NOMO-1 treated with DMSO at 0.1 percent for 48 hours (cell line): ENCODE measurements at regions not wholly inside any gene's neighbourhood (a gene's known extent, or its start where the extent isn't known, plus 50 kb on each side); places are given as distances from the start of the nearest gene placed in this dataset.
"Not testable (repeated sequence)": the region's sequence is repeated elsewhere in the genome, so short reads cannot be mapped to it uniquely, and the experiment has no call there.

Source experiments
- DNase-seq: peaks from one replicate; lab custom pipeline; 2025; ENCODE audit not compliant: unreplicated experiment; lab: John Stamatoyannopoulos, UW

DNA sequence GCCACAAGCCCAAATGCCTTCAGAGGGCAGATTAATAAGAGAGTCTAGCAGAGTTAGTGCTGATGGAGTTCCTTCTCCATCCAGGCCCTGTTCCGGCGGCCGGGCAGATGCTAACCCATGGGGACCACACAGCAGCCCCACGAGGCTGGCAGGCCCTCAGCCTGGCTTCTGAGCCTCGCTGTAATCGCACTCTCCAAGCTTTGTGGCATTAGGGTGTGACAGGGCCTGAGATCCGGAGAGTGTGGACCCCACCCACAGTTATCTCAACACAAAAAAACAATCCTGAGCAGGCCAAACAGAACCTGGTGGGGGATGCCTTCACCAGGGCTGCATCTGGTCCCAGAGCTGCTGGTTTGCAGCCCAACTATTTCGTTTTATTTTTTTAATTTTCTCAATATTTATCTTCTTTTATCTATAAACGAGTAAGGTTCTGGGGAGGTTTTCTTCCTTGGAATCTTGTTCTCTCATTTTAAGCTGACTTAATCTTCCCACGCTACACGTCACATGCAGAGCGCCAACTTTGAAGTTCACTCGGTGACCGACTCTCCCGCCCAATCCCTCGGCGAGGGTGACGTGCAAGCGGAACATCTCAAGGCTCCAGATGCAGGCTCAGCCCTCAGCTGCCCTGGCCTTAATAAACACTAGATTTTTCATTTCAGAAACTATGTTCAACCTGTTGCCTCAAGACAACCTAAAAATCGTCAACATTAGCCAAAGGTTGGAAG, 372.4 kb downstream of the BCL2L11 start:
- not testable (repeated sequence) for DNase-seq

DNA sequence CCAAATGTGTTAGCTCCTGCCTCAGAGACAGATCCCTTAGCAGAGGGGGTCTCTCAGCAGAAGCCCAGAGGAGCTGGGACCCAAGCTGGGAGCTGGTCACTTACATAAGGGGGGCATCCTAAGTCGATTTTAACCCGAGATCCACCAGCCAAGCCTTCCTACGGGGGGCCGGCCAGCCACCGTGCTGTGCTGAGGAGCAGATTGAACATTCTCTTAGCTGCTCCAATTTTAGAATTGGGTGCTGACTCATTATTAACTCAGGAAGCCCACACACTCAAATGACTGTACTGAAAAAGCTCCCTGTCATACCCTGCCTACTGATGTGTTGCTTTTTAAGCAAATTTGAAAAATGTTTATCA, 373.0 kb downstream of the BCL2L11 start:
- not testable (repeated sequence) for DNase-seq

DNA sequence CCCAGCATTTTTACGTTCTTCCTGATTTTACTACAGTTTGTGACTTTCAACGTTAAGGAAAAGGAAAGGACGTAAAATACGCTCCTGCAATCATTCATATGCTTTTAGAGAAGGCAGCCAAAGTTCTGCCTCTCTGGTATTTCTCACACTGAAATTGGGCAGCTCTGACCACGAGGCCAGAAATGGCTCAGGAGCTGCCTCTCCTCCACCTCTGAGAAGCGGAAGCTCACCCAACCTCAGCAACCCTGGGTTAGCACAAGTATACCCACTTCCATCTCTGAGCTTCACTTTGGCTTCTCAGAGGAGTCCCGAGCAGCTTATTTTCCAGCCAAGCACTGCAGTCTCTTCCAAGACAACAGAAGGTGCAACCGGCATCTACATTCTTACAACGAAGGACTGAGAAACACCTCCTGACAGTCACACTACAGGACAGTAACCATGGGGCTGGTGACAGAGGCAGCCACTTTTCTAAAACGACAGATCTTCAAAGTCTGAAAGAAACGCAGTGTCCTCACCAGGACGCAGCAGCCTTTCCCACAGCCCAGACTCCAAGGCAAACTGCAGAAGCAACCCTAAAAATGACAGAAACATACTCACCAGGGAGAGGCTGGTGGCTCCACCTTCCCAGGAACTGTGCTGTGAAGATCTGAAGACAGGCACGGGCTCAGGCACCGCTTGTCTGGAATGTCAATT, 373.7 kb downstream of the BCL2L11 start:
- not testable (repeated sequence) for DNase-seq

- DNase-seq = not testable (repeated sequence)
Measured at GRCh38 chr2:111494981-111495315, 374.2 kb downstream of the BCL2L11 start.

GRCh38 chr2:111495636-111496035, 374.9 kb downstream of the BCL2L11 start:
- not testable (repeated sequence) for DNase-seq

DNA sequence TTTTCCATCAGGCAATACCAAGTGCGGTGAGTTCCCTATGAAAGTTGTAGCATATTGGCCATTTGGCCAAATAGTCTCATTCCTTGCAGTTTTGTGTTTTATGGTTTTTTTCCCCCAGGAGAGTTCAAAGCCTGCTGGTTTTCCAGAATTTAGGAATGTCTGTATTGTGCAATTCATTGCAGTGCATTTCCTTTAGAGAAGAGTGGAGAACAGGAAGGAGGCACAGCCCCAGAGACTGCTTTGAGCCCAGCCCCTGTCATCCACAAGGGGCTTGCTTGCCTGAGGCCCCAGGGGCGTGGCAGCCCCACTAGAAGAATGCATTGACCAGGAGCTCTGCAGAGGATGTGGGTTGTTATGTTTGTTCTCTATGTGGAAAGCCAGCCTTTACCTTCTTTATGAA, 375.5 kb downstream of the BCL2L11 start:
- DNase-seq = not testable (repeated sequence)

GRCh38 chr2:111496860-111497259, 376.1 kb downstream of the BCL2L11 start:
- not testable (repeated sequence) for DNase-seq

DNA sequence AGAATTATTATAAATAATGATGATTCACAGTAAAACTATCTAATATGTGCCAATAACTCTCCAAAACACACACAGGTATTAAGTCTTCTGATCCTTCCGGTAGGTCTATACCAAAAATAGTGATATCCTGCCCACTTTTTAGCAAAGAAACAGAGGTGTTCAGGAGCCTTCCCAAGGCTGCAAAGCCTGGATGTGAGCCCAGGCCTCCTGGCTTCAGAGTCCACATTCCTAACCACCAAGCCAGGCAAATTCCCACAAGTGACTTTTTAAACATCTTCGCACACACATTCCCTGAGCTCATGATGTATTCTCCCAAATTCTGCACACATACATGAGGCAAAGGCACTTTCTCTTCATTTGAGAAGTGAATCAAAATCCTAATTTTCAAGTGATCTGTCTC, 376.6 kb downstream of the BCL2L11 start:
- not testable (repeated sequence) for DNase-seq

DNA sequence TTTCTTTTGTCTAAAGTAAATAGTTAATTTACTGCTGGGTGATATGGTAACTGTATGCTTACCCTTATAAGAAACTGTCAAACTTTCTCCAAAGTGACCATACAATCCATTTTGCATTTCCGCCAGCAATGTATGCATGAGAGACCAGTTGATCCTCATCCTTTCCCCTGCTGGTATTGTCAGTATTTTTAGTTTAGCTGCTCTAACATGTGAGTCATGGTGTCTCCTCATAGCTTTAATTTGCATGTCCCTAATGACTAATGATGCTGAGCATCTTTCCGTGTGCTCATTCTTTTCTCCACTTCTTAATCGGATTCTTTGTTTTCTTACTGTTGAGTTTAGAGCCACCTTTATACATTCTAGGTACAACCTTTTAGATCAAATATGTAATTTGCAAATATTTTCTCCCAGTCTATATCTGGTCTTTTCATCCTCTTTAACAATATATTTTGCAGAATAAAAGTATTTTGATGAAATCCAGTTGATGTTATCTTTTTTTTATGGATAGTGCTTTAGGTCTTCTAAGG, 379.9 kb downstream of the BCL2L11 start:
- DNase-seq = not testable (repeated sequence)

GRCh38 chr2:111503844-111504570, 380.0 kb downstream of the ANAPC1 start:
- DNase-seq = not testable (repeated sequence)

GRCh38 chr2:111504571-111504942, 379.4 kb downstream of the ANAPC1 start:
- DNase-seq = not testable (repeated sequence)

DNA sequence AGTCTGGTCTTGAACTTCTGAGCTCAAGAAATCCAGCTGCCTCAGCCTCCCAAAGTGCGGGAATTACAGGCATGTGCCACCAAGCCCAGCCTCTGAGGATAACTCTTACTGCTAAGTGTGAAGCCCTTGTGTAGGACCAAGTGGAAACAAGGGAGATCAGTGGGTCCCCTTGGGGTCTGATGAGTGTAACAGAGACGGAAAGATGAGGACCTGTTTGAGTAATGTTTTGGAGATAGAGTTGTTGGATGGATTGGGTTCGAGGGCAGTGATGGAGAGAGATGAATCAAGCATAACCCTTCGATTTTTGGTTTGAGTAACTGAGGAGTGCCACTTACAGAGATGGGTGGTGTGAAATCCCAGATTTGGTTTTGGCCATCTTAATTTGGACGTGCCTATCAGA, 378.7 kb downstream of the ANAPC1 start:
- DNase-seq = not testable (repeated sequence)

DNA sequence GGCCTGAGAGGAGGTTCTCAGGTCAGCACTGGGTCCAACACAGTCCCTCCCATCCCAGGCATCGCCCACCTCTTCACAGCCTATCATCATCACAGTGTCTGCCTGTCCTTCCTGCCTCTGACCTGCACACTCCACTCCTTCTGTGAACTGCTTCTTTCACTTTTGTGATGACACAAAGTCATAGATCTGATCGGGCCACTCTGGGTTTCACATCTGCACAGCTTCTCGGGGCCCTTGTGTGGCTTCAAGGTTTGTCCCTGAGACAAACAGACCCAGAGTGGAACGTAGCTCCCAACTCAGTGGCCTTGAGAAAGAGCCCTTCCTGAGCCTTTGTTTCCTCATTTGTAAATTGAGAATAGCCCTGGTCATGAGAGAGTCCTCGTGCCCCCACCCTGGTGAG, 377.1 kb downstream of the ANAPC1 start:
- DNase-seq = not testable (repeated sequence)

GRCh38 chr2:111509225-111509869, 374.6 kb downstream of the ANAPC1 start:
- not testable (repeated sequence) for DNase-seq

DNA sequence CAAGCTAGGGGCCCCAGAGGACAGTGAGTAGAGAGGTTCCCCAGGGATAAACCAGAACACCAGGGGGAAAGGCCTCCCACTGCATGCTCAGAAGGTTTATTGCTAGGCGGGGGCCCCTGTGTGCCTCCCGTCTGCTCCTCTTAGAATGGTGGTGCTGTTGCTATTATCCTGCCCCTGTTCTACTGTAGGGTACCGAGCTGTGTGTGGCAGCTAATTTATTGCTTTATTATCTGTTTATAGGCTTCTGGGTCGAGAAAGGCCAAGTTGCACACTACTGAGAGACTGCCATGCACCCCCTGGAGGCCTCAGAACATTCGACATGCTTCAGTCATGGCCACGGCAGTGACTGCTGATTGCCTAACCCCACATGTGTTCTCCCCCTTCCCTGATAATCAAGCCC, 373.6 kb downstream of the ANAPC1 start:
- not testable (repeated sequence) for DNase-seq

GRCh38 chr2:111511062-111511461, 372.9 kb downstream of the ANAPC1 start:
- peak; percentile 11 for DNase-seq

- not testable (repeated sequence) for DNase-seq
Measured at GRCh38 chr2:111512378-111512777, 371.6 kb downstream of the ANAPC1 start.

DNA sequence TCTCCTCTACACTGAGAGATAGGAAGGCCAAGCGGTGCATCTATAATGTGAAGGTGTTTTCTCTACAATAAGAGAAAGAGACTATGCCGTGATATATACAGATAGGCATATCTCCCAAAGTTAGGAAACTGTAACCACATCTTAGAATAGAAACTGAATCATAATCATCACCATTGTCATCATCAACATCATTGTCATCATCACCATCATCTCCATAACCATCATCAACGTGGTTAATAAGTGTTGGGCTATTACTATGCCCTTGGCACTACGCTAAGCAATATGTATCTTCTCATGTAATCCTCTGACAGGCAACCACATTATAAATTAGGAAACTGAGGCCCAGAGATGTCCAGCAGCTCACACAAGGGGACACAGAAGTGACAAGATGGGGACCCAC, 369.9 kb downstream of the ANAPC1 start:
- DNase-seq = not testable (repeated sequence)

DNA sequence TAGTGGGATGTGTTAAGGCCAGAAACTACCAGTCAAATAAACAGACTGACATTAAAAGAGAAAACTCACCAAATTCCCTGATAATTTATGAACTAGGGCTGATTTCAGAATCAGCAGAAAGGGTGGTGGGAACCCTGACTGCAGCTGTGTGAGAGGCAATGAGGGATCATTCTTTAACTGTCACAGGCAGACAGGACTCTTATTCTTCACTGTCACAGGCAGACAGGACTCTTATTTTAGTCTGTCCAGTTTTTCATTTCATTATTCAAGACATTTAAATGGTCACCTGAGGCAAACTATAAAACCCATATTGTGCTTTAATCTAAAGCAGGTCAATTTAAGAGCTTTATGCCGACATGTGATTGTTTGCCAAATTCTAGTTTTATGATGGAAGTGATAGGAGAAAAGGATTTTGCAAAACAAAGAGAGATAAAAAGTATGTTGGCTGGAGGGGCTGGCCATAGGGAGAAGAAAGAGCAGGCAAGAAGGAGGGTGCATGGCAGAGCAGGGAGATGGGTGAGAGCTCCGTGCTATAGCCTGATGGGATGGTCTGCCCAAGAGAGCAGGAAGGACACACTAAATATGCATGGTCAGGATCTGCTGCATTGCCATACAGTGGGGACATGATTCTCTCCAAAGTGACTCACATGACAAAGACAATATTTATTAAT, 366.8 kb downstream of the ANAPC1 start:
- not testable (repeated sequence) for DNase-seq

GRCh38 chr2:111517721-111518053, 366.3 kb downstream of the ANAPC1 start:
- not testable (repeated sequence) for DNase-seq

- DNase-seq = peak; percentile 65
Measured at GRCh38 chr2:111519071-111519470, 364.9 kb downstream of the ANAPC1 start.
